H9 (cell line): ENCODE measurements at regions not wholly inside any gene's neighbourhood (a gene's known extent, or its start where the extent isn't known, plus 50 kb on each side); places are given as distances from the start of the nearest gene placed in this dataset.

Experiments used
- DNase-seq: peaks from one replicate; pipeline ENCODE4 v3.0.0-alpha.2; 2017
- H2AFZ ChIP-seq: one replicate; pipeline ENCODE4 v1.6.1; 2013; ENCODE audit warnings: mild to moderate bottlenecking, low read length, control low read depth, moderate library complexity
- H2AK5ac ChIP-seq: 2 replicates; pipeline ENCODE4 v1.6.1; 2013; ENCODE audit warnings: low read length, control low read depth, mixed read lengths; ENCODE audit not compliant: insufficient read length
- H2BK120ac ChIP-seq: one replicate; pipeline ENCODE4 v1.6.1; 2013; ENCODE audit warnings: low read depth, mild to moderate bottlenecking, low read length, control low read depth, inconsistent platforms; ENCODE audit not compliant: poor library complexity, severe bottlenecking
- H2BK12ac ChIP-seq: 2 replicates; pipeline ENCODE4 v1.6.1; 2013; ENCODE audit warnings: low read length, control low read depth, mixed read lengths, low read depth; ENCODE audit not compliant: insufficient read length
- H2BK15ac ChIP-seq: 2 replicates; pipeline ENCODE4 v1.6.1; 2013; ENCODE audit warnings: low read depth, low read length, control low read depth
- H2BK20ac ChIP-seq: one replicate; pipeline ENCODE4 v1.6.1; 2013; ENCODE audit warnings: low read depth, mild to moderate bottlenecking, low read length, control low read depth, inconsistent platforms; ENCODE audit not compliant: poor library complexity, severe bottlenecking
- H2BK5ac ChIP-seq: 2 replicates; pipeline ENCODE4 v1.6.1; 2013; ENCODE audit warnings: low read length, control low read depth, mixed read lengths; ENCODE audit not compliant: insufficient read length
- H3K14ac ChIP-seq: 2 replicates; pipeline ENCODE4 v1.6.1; 2013; ENCODE audit warnings: low read length, control low read depth; ENCODE audit not compliant: insufficient read depth
- H3K18ac ChIP-seq: 2 replicates; pipeline ENCODE4 v1.6.1; 2013; ENCODE audit warnings: low read depth, mild to moderate bottlenecking, mixed read lengths, low read length, control low read depth; ENCODE audit not compliant: insufficient read length
- H3K23ac ChIP-seq: 2 replicates; pipeline ENCODE4 v1.6.1; 2013; ENCODE audit warnings: low read length, control low read depth, mixed read lengths, low read depth; ENCODE audit not compliant: insufficient read length
- H3K23me2 ChIP-seq: 2 replicates; pipeline ENCODE4 v1.6.1; 2013; ENCODE audit warnings: low read depth, mild to moderate bottlenecking, mixed read lengths, low read length, control low read depth; ENCODE audit not compliant: insufficient read length, poor library complexity, severe bottlenecking
- H3K27ac ChIP-seq: 2 replicates; pipeline ENCODE4 v1.5.1; 2013; ENCODE audit warnings: low read length, control low read depth, mixed read lengths, low read depth; ENCODE audit not compliant: insufficient read length
- H3K27me3 ChIP-seq: 2 replicates; pipeline ENCODE4 v1.6.1; 2013; ENCODE audit warnings: low read length, control low read depth, inconsistent platforms; ENCODE audit not compliant: insufficient read depth
- H3K4ac ChIP-seq: 2 replicates; pipeline ENCODE4 v1.6.1; 2013; ENCODE audit warnings: low read depth, mild to moderate bottlenecking, control low read depth, inconsistent platforms, low read length, moderate library complexity
- H3K4me1 ChIP-seq: 2 replicates; pipeline ENCODE4 v1.6.1; 2013; ENCODE audit warnings: low read length, control low read depth, inconsistent platforms; ENCODE audit not compliant: insufficient read depth
- H3K4me2 ChIP-seq: 2 replicates; pipeline ENCODE4 v1.6.1; 2013; ENCODE audit warnings: low read length, control low read depth, mixed read lengths; ENCODE audit not compliant: insufficient read length, insufficient read depth
- H3K56ac ChIP-seq: 2 replicates; pipeline ENCODE4 v1.6.1; 2013; ENCODE audit warnings: low read depth, mild to moderate bottlenecking, mixed read lengths, low read length, control low read depth; ENCODE audit not compliant: insufficient read length
- H3K79me1 ChIP-seq: 2 replicates; pipeline ENCODE4 v1.6.1; 2013; ENCODE audit warnings: low read depth, mild to moderate bottlenecking, moderate library complexity, low read length, control low read depth, inconsistent platforms; ENCODE audit not compliant: insufficient read depth, poor library complexity, severe bottlenecking
- H3K79me2 ChIP-seq: 2 replicates; pipeline ENCODE4 v1.6.1; 2013; ENCODE audit warnings: low read length, control low read depth, inconsistent platforms; ENCODE audit not compliant: insufficient read depth
- H3K9ac ChIP-seq: 2 replicates; pipeline ENCODE4 v1.6.1; 2013; ENCODE audit warnings: low read length, control low read depth, mixed read lengths; ENCODE audit not compliant: insufficient read length; ENCODE audit errors: extremely low read depth
- H3K9me3 ChIP-seq: one replicate; pipeline ENCODE4 v1.6.1; 2013; ENCODE audit warnings: low read depth, low read length, inconsistent platforms; ENCODE audit not compliant: control insufficient read depth
- H3T11ph ChIP-seq: one replicate; pipeline ENCODE4 v1.6.1; 2013; ENCODE audit warnings: mild to moderate bottlenecking, low read length, control low read depth, inconsistent platforms
- H4K20me1 ChIP-seq: one replicate; pipeline ENCODE4 v1.6.1; 2013; ENCODE audit not compliant: control insufficient read depth, insufficient read length, insufficient read depth
- H4K5ac ChIP-seq: 2 replicates; pipeline ENCODE4 v1.6.1; 2013; ENCODE audit warnings: low read depth, mild to moderate bottlenecking, mixed read lengths, low read length, control low read depth; ENCODE audit not compliant: insufficient read length
- H4K8ac ChIP-seq: replicated peaks from 2 replicates; pipeline ENCODE4 v1.6.1; 2013; ENCODE audit warnings: low read length, control low read depth, mixed read lengths, low read depth; ENCODE audit not compliant: insufficient read length
- H4K91ac ChIP-seq: 2 replicates; pipeline ENCODE4 v1.6.1; 2013; ENCODE audit warnings: low read depth, mild to moderate bottlenecking, moderate library complexity, mixed read lengths, low read length, control low read depth; ENCODE audit not compliant: insufficient read length
- H3K27ac Mint-ChIP-seq, 3 experiments: 2 replicates in 2 of 3; 3 replicates in 1 of 3; pipeline ENCODE4 v1.8.0; 2020 to 2021; ENCODE audit warnings: mixed read lengths in 3 of 3, mild to moderate bottlenecking in 1 of 3, moderate library complexity in 1 of 3
- H3K27me3 Mint-ChIP-seq: 2 replicates; pipeline ENCODE4 v1.8.0; 2021; ENCODE audit warnings: low read depth, mild to moderate bottlenecking, moderate library complexity, mixed read lengths
- H3K36me3 Mint-ChIP-seq, 3 experiments: 2 replicates in 2 of 3; 3 replicates in 1 of 3; pipeline ENCODE4 v1.8.0; 2020 to 2021; ENCODE audit warnings: low read depth in 3 of 3, mixed read lengths in 3 of 3; ENCODE audit not compliant: insufficient read depth in 1 of 3
- H3K4me1 Mint-ChIP-seq, 2 experiments: 2 replicates each; pipeline ENCODE4 v1.8.0; 2020; ENCODE audit warnings: mixed read lengths in 2 of 2
- H3K4me3 Mint-ChIP-seq, 2 experiments: 2 replicates in 1 of 2; 3 replicates in 1 of 2; pipeline ENCODE4 v1.8.0; 2020 to 2021; ENCODE audit warnings: mild to moderate bottlenecking in 2 of 2, mixed read lengths in 2 of 2, moderate library complexity in 1 of 2
- H3K9me3 Mint-ChIP-seq, 2 experiments: 2 replicates in 1 of 2; 3 replicates in 1 of 2; pipeline ENCODE4 v1.8.0; 2020; ENCODE audit warnings: mild to moderate bottlenecking in 2 of 2, mixed read lengths in 2 of 2, moderate library complexity in 1 of 2
- CTCF ChIP-seq: fragments of 200-600 bp; sonication (generic); conservative IDR thresholded peaks from 3 replicates; pipeline ENCODE4 v1.8.0; 2021; ENCODE audit warnings: antibody characterized with exemption, mild to moderate bottlenecking
- WGBS: extraction: QIAGEN DNeasy Blood & Tissue Kit; methylation state at CpG from one replicate; pipeline ENCODE4 v1.1.7; 2013; ENCODE audit warnings: missing lambda C conversion rate, low lambda C conversion rate, mixed read lengths; ENCODE audit not compliant: insufficient read length; ENCODE audit errors: extremely low coverage; 5-methylcytosine and 5-hydroxymethylcytosine counted together

DNA sequence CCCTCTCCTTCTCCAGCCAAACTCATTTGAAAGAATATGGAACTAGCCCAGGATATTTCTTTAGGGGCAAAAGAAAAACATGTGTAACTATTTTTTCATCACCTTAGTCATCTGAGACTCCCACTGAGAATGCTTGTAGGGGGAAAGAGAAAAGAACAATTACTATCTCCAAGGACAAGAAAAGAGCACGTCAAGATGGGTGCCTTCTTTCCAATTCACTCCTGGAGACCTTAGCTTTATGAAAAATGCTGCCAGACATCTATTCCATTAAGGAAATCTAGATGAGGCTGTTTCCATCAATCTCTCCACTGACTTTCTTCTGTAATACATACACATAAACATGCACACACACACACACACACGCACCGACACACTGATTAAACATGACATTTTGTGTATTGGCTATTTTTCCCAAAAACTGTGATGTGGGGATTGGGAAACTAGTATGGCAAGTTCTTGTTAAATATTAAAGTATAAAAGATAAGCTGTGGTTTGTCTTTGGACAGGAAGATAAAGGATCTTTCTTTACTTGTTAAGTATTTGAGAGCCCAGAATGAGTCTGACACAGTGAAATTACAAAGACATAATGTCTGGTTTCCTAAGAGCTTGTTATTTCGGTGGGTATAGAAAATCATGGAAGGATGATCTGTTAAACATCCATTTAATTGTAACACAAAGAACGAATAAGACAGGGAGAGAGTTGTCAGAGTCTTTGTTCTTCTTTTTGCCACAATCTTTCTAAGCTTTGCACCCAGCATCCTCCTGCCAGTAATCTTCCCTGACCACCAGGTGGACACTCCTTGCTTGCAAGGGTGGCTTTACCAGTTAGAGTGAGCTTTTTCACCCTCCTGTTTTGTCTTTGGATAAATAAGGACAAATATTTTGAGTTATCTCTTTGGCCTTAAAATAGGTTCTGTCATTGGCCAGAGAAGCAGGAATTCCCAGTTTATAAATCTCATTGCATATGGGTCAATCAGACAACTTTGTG is 177.3 kb upstream of the TMEM72 start:
- H3K4me3 Mint-ChIP-seq: no peak overlapping the region
- no peak for DNase-seq
- WGBS: no CpG with 5 or more reads among the region's 5 CpGs

More for the DNA sequence above, 177.3 kb upstream of the TMEM72 start:
- no peak overlapping the region for H3K4ac ChIP-seq
- H3K56ac ChIP-seq: no peak overlapping the region
- Mint-ChIP-seq H3K36me3 (no peaks in the 10 kb centered on the region), H3K27me3 (no peaks in the 10 kb centered on the region), H3K9me3 (no peaks in the 10 kb centered on the region), H3K27ac (no peak overlapping the region), H3K4me1 (peaks cover 4 to 7% of the 10 kb centered on the region in 2 experiments)
- H3K79me1 ChIP-seq: no peaks in the 10 kb centered on the region
- no peak overlapping the region for H3K23ac ChIP-seq
- H3K27me3 ChIP-seq: no peaks in the 10 kb centered on the region; the same call in 1 of the 2 replicates
- no peaks in the 10 kb centered on the region for H3K23me2 ChIP-seq
- no peak overlapping the region for H3K9ac ChIP-seq
- H4K5ac ChIP-seq: no peak overlapping the region
- no peaks in the 10 kb centered on the region for H3K4me1 ChIP-seq
- no peak overlapping the region for H4K91ac ChIP-seq
- H2AK5ac ChIP-seq: no peak overlapping the region
- H2BK20ac ChIP-seq: no peak overlapping the region
- no peak overlapping the region for H3K18ac ChIP-seq
- no peak overlapping the region for H3T11ph ChIP-seq
- H2BK120ac ChIP-seq: no peak overlapping the region
- H3K27ac ChIP-seq: no peak overlapping the region
- no peak overlapping the region for H2BK12ac ChIP-seq
- no peaks in the 10 kb centered on the region for H3K9me3 ChIP-seq
- no peaks in the 10 kb centered on the region for H4K20me1 ChIP-seq
- H2AFZ ChIP-seq: no peak overlapping the region
- no peak overlapping the region for H2BK15ac ChIP-seq
- H3K4me2 ChIP-seq: no peak overlapping the region
- TF ChIP-seq CTCF: peak; percentile 60
- no peaks in the 10 kb centered on the region for H3K79me2 ChIP-seq
- no peak overlapping the region for H3K14ac ChIP-seq
- H2BK5ac ChIP-seq: no peak overlapping the region
- no peak overlapping the region for H4K8ac ChIP-seq
